Common myeloid progenitor, CD34-positive (primary cell): ENCODE measurements at regions not wholly inside any gene's neighbourhood (a gene's known extent, or its start where the extent isn't known, plus 50 kb on each side); places are given as distances from the start of the nearest gene placed in this dataset.

Experiments
- CTCF ChIA-PET: fragments of 350-600 bp; sonication (Branson Sonifier 250); formaldehyde crosslinking; loops from one replicate; lab custom pipeline; 2021; ENCODE audit warnings: antibody characterized with exemption; lab: Charles Lee
- POLR2A ChIA-PET: fragments of 350-600 bp; sonication (Branson Sonifier 250); formaldehyde crosslinking; loops from one replicate; lab custom pipeline; 2021; ENCODE audit warnings: antibody characterized with exemption; lab: Charles Lee
- DNase-seq, 3 donors: peaks; one replicate each; pipeline versions ENCODE4 v3.0.0 to v3.0.0-alpha.2; 2013
- H3K27ac ChIP-seq, 2 experiments: 1 replicate in 1 of 2; 2 replicates in 1 of 2; pipeline ENCODE4 v1.7.0; 2013; ENCODE audit warnings: inconsistent platforms in 2 of 2, low read length in 2 of 2, mild to moderate bottlenecking in 2 of 2, low read depth in 1 of 2, moderate library complexity in 1 of 2; ENCODE audit not compliant: severe bottlenecking in 2 of 2, insufficient read depth in 1 of 2, poor library complexity in 1 of 2
- H3K27me3 ChIP-seq, 5 experiments: replicated peaks in 2 of 5; 1 replicate in 3 of 5; 2 replicates in 2 of 5; pipeline versions ENCODE4 v1.6.1 to v1.7.0; 2013; ENCODE audit warnings: low read length in 4 of 5, mild to moderate bottlenecking in 2 of 5, moderate library complexity in 2 of 5, inconsistent platforms in 1 of 5; ENCODE audit not compliant: insufficient read depth in 5 of 5, control insufficient read depth in 4 of 5
- H3K36me3 ChIP-seq, 4 experiments: 1 replicate in 2 of 4; 2 replicates in 2 of 4; pipeline versions ENCODE4 v1.6.1 to v1.7.0; 2013; ENCODE audit warnings: low read length in 3 of 4, control low read depth in 1 of 4, mild to moderate bottlenecking in 1 of 4; ENCODE audit not compliant: control insufficient read depth in 4 of 4, insufficient read depth in 4 of 4
- H3K4me1 ChIP-seq, 4 experiments: 1 replicate in 3 of 4; 2 replicates in 1 of 4; pipeline versions ENCODE4 v1.6.1 to v1.7.1; 2013; ENCODE audit warnings: low read length in 3 of 4, mild to moderate bottlenecking in 3 of 4, control low read depth in 1 of 4, inconsistent platforms in 1 of 4, moderate library complexity in 1 of 4; ENCODE audit not compliant: control insufficient read depth in 4 of 4, insufficient read depth in 4 of 4; ENCODE audit errors: control extremely low read depth in 1 of 4
- H3K4me3 ChIP-seq, 7 experiments: 1 replicate in 4 of 7; 2 replicates in 3 of 7; pipeline versions ENCODE4 v1.5.1 to v1.7.0; 2013; ENCODE audit warnings: mild to moderate bottlenecking in 7 of 7, low read length in 6 of 7, moderate library complexity in 6 of 7, inconsistent platforms in 2 of 7, low read depth in 2 of 7, control low read depth in 1 of 7; ENCODE audit not compliant: insufficient read depth in 4 of 7, control insufficient read depth in 1 of 7; ENCODE audit errors: extremely low read depth in 1 of 7
- H3K9me3 ChIP-seq, 5 experiments: 1 replicate in 4 of 5; 2 replicates in 1 of 5; pipeline versions ENCODE4 v1.6.1 to v1.7.1; 2013; ENCODE audit warnings: low read length in 4 of 5, mild to moderate bottlenecking in 2 of 5, inconsistent platforms in 1 of 5, low read depth in 1 of 5, moderate library complexity in 1 of 5; ENCODE audit not compliant: control insufficient read depth in 4 of 5, insufficient read depth in 2 of 5; ENCODE audit errors: control extremely low read depth in 1 of 5
- WGBS: methylation state at CpG from one replicate; pipeline ENCODE4 v1.1.5; 2013; ENCODE audit not compliant: insufficient coverage; 5-methylcytosine and 5-hydroxymethylcytosine counted together

DNA sequence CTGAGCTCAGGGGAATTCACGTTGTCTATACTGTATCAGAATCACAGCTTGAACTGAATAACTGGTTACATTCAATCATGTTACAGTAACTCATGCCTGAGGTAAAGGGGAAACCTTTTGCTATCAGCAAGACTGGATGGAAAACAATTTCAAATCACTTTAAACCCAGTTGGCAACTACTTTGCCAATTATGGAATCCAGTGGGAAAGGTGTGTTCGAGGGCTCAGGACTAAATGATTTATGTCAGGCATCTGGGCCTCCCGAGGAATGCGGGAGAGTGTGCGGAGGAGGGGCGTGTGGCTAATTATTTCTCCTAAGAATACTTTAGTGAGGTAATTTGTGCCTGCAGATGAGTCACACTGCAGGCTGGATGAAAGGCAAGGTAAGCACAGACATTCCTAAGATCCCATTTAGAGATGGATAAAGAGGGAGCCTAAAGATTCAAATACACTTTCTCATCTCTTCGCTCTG is 100.1 kb downstream of the HRH4 start:
- POLR2A ChIA-PET: no interaction called here

DNA sequence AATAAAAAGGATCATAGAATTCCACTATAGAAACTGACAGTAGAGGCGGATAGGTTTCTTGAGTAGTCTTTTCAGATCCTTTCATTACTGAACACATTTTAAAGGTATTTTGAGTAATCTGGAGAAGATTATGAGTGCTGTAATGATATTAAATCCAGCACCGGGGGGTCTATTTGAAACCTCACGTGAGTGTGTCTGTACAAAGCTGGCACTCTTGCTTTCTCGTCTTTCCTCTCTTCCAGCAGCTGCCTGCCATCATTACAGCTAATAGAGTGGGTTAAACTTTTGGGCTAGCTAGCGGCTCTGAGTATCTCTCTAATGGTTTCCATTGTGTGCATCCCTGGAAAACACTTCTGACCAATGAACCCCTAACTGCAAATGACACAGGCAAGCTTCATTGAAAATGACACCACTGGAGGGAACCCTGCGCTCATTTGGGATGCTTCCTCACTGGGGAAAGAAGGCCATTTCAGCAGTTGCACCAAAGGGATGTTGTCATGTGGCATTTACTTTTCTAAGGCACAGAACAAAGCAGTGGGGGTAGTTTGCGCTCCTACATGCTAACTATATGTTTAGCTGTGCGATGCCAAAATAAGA is 101.0 kb downstream of the HRH4 start:
- H3K9me3 ChIP-seq: no peaks in the 10 kb centered on the region
- ChIA-PET CTCF (no interaction called here), POLR2A (no interaction called here)
- no peaks in the 10 kb centered on the region for H3K36me3 ChIP-seq
- no peak for DNase-seq
- no peak overlapping the region for H3K4me3 ChIP-seq
- no peaks in the 10 kb centered on the region for H3K4me1 ChIP-seq
- 89% methylated on average over 5 of the region's 8 CpGs for WGBS
- no peak overlapping the region for H3K27ac ChIP-seq
- H3K27me3 ChIP-seq: no peaks in the 10 kb centered on the region

More for the DNA sequence above, 100.1 kb downstream of the HRH4 start:
- no peaks in the 10 kb centered on the region for H3K4me1 ChIP-seq
- DNase-seq: no peak
- H3K4me3 ChIP-seq: no peak overlapping the region
- no peaks in the 10 kb centered on the region for H3K27me3 ChIP-seq
- CTCF ChIA-PET: no interaction called here
- no peaks in the 10 kb centered on the region for H3K9me3 ChIP-seq
- 85% methylated on average over 6 of the region's 7 CpGs for WGBS
- no peaks in the 10 kb centered on the region for H3K36me3 ChIP-seq
- H3K27ac ChIP-seq: no peak overlapping the region

DNA sequence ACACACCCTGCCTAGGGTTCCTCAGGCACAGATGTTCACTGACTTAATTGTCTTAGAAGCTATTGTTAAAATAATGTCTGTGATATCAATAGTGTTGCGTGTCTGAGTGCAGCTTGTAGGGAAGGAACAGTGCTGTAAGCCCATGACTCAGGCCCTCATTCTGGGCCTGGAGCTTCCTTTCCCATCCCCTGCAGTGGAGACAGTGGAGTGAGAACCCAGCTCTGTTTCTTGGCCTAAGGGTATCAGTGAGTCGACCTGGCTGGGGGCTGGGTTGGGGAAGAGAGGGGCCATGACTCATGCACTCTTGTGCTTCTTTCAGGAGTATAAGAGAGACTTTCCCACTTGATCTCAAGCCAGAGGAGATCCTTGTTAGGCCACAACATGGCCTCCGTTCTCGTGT is 106.8 kb downstream of the HRH4 start:
- H3K4me3 ChIP-seq: no peak overlapping the region
- no peak overlapping the region for H3K27ac ChIP-seq
- no peaks in the 10 kb centered on the region for H3K27me3 ChIP-seq
- POLR2A ChIA-PET: no interaction called here
- H3K9me3 ChIP-seq: no peaks in the 10 kb centered on the region
- no peak for DNase-seq
- 94% methylated on average over 3 of the region's 4 CpGs for WGBS
- no peaks in the 10 kb centered on the region for H3K36me3 ChIP-seq
- CTCF ChIA-PET: interaction anchor here (1.1 kb wide), 1 partner anchor 8 kb away, joined by 3 read pairs; no protein-coding TSS in a partner anchor
- no peaks in the 10 kb centered on the region for H3K4me1 ChIP-seq

DNA sequence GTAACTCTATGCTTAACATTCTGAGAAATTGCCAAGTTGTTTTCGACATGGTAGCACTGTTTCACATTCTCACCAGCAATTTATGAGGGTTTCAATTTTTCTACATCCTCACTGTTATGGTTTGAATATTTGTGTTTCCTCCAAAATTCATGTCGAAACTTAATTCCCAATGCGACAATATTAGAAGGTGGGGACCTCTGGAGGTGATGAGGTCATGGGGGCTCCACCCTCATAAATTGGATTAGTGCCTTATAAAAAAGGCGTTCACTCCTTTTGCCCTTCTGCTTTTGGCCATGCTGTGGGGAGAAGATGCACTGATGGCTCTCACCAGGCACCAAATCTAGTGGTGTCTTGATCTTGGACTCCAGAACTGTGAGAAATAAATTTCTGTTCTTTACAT is 110.3 kb downstream of the HRH4 start:
- CTCF ChIA-PET: no interaction called here
- WGBS: 100% methylated on average over 3 of the region's 4 CpGs
- no peaks in the 10 kb centered on the region for H3K4me1 ChIP-seq
- no peaks in the 10 kb centered on the region for H3K27me3 ChIP-seq
- no peak overlapping the region for H3K27ac ChIP-seq
- H3K36me3 ChIP-seq: no peaks in the 10 kb centered on the region
- no peak for DNase-seq
- H3K4me3 ChIP-seq: no peak overlapping the region
- POLR2A ChIA-PET: no interaction called here
- peaks cover 2 to 7% (median 5%) of the 10 kb centered on the region in 5 experiments for H3K9me3 ChIP-seq

DNA sequence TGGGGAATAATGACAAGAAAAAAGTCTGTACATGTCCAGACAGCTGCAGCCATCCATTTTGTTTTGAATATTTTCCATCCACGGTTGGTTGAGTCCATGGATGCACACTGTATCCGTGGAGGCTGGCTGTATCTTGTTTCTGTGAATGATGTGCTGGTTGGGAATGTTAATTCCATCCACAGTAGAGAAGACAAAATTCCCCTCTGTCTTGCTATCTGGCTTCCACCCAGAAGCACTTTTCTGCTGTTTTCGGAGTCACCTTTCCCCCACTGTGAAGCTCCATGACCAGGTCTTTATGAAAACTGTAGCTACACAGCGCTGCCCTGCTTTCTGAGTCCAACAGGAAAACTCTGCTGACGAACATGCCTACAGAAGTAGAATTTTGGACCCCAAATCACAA is 122.3 kb downstream of the HRH4 start:
- Histone ChIP-seq H3K4me1 (no peaks in the 10 kb centered on the region), H3K4me3 (no peak overlapping the region), H3K27ac (no peak overlapping the region), H3K9me3 (no peaks in the 10 kb centered on the region), H3K36me3 (no peaks in the 10 kb centered on the region), H3K27me3 (peaks cover 0 to 2% (median 0%) of the 10 kb centered on the region in 5 experiments)
- ChIA-PET CTCF (no interaction called here), POLR2A (no interaction called here)
- DNase-seq: no peak
- WGBS: 96% methylated on average over 5 of the region's 5 CpGs

DNA sequence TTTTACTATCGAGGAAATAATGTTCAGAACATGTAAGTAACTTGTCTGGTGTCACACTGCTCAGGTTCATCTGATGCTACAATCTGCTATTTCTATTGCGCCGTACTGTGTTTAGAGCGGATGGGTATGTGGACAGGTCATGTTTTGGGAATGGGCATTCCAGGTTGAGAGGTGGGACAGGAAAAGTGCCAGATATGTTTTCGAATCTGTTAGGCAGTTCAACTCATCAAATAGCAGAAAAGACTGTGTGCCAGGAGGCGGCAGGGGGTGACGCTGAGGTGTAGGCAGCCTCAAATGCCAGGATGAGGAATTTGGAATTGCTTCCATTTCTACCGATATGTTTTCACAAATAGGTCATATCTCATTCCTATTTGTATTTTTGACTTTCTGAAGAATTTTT is 123.8 kb downstream of the HRH4 start:
- Histone ChIP-seq H3K27me3 (peaks cover 0 to 2% (median 0%) of the 10 kb centered on the region in 5 experiments), H3K9me3 (no peaks in the 10 kb centered on the region), H3K27ac (no peak overlapping the region), H3K4me1 (no peaks in the 10 kb centered on the region), H3K4me3 (no peak overlapping the region), H3K36me3 (no peaks in the 10 kb centered on the region)
- 91% methylated on average over 5 of the region's 8 CpGs for WGBS
- POLR2A ChIA-PET: no interaction called here
- no peak for DNase-seq
- CTCF ChIA-PET: no interaction called here

DNA sequence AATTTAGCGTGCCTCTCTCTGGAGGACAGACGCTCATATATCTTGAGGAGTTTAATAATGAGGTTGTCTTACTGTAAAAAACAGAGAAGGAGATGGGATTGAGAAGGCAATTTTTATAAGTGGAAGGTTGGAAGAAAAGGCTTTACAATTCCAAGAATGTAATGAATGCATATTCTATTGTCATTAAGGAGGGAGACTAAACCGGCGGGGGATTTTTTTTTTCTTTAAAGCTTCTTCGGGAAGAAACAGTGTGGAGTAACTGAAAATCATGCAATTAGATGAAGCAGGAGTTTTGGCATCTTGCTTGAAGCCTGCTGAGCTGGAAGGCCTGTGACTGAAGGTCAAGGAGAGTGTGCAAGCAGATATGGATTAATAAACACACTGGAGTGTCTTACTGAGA is 124.4 kb downstream of the HRH4 start:
- H3K4me1 ChIP-seq: no peaks in the 10 kb centered on the region
- no peak overlapping the region for H3K27ac ChIP-seq
- no peaks in the 10 kb centered on the region for H3K36me3 ChIP-seq
- WGBS: 100% methylated on average over 4 of the region's 5 CpGs
- no peaks in the 10 kb centered on the region for H3K9me3 ChIP-seq
- CTCF ChIA-PET: no interaction called here
- DNase-seq: no peak
- peaks cover 0 to 2% (median 0%) of the 10 kb centered on the region in 5 experiments for H3K27me3 ChIP-seq
- POLR2A ChIA-PET: no interaction called here
- H3K4me3 ChIP-seq: no peak overlapping the region
